SK-N-SH treated with all-trans-retinoic acid at 6 μM for 48 hours (cell line): ENCODE measurements at regions not wholly inside any gene's neighbourhood (a gene's known extent, or its start where the extent isn't known, plus 50 kb on each side); places are given as distances from the start of the nearest gene placed in this dataset.

Source experiments
- ARNTL ChIP-seq: fragments of 450-650 bp; formaldehyde crosslinking; IDR thresholded peaks from 2 replicates; pipeline ENCODE4 v1.5.0; 2020; ENCODE audit warnings: low read depth, mild to moderate bottlenecking, moderate library complexity, borderline replicate concordance
- ESRRG ChIP-seq: fragments of 250-450 bp; sonication (Bioruptor Pico); IDR thresholded peaks from 2 replicates; pipeline ENCODE4 v1.6.1; 2021; ENCODE audit warnings: mild to moderate bottlenecking
- ISL1 ChIP-seq: fragments of 250-450 bp; sonication (Bioruptor Pico); IDR thresholded peaks from 2 replicates; pipeline ENCODE4 v2.1.2; 2022; ENCODE audit warnings: mild to moderate bottlenecking, moderate library complexity
- PPARA ChIP-seq: fragments of 250-450 bp; sonication (Bioruptor Pico); IDR thresholded peaks from 2 replicates; pipeline ENCODE4 v1.5.0; 2020; ENCODE audit warnings: mild to moderate bottlenecking, borderline replicate concordance
- RARB ChIP-seq: fragments of 250-450 bp; sonication (Bioruptor Pico); IDR thresholded peaks from 2 replicates; pipeline ENCODE4 v1.8.0; 2021; ENCODE audit warnings: mild to moderate bottlenecking, moderate library complexity
- TCF4 ChIP-seq: fragments of 250-450 bp; sonication (Bioruptor Pico); IDR thresholded peaks from 2 replicates; pipeline ENCODE4 v1.8.0; 2021; ENCODE audit warnings: mild to moderate bottlenecking, moderate library complexity, borderline replicate concordance
- TOX ChIP-seq: fragments of 250-450 bp; sonication (Bioruptor Pico); IDR thresholded peaks from 2 replicates; pipeline ENCODE4 v1.8.0; 2021; ENCODE audit warnings: mild to moderate bottlenecking, moderate library complexity, borderline replicate concordance
- ZC3H10 ChIP-seq: fragments of 250-450 bp; sonication (Bioruptor Pico); IDR thresholded peaks from 2 replicates; pipeline ENCODE4 v1.5.1; 2021; ENCODE audit warnings: mild to moderate bottlenecking, moderate library complexity
- ZFP30 ChIP-seq: fragments of 450-650 bp; formaldehyde crosslinking; IDR thresholded peaks from 2 replicates; pipeline ENCODE4 v1.5.0; 2022; ENCODE audit warnings: mild to moderate bottlenecking, moderate library complexity
- ZNF70 ChIP-seq: fragments of 450-650 bp; formaldehyde crosslinking; IDR thresholded peaks from 2 replicates; pipeline ENCODE4 v1.5.0; 2020; ENCODE audit warnings: mild to moderate bottlenecking, moderate library complexity
- TF ChIP-seq, protein P1 (sequence below): fragments of 250-450 bp; sonication (Bioruptor Pico); IDR thresholded peaks from 2 replicates; pipeline ENCODE4 v1.5.1; 2020; ENCODE audit warnings: low read depth, mild to moderate bottlenecking, moderate library complexity
- TF ChIP-seq, protein P2 (sequence below): fragments of 250-450 bp; sonication (Bioruptor Pico); IDR thresholded peaks from 2 replicates; pipeline ENCODE4 v1.5.1; 2021; ENCODE audit warnings: mild to moderate bottlenecking, moderate library complexity
- TF ChIP-seq, protein P3 (sequence below): fragments of 250-450 bp; sonication (Bioruptor Pico); IDR thresholded peaks from 2 replicates; pipeline ENCODE4 v1.8.0; 2021; ENCODE audit warnings: low read depth, mild to moderate bottlenecking, moderate library complexity, borderline replicate concordance
- TF ChIP-seq, protein P4 (sequence below): fragments of 250-450 bp; sonication (Bioruptor Pico); IDR thresholded peaks from 2 replicates; pipeline ENCODE4 v1.5.0; 2020; ENCODE audit warnings: mild to moderate bottlenecking, moderate library complexity

DNA sequence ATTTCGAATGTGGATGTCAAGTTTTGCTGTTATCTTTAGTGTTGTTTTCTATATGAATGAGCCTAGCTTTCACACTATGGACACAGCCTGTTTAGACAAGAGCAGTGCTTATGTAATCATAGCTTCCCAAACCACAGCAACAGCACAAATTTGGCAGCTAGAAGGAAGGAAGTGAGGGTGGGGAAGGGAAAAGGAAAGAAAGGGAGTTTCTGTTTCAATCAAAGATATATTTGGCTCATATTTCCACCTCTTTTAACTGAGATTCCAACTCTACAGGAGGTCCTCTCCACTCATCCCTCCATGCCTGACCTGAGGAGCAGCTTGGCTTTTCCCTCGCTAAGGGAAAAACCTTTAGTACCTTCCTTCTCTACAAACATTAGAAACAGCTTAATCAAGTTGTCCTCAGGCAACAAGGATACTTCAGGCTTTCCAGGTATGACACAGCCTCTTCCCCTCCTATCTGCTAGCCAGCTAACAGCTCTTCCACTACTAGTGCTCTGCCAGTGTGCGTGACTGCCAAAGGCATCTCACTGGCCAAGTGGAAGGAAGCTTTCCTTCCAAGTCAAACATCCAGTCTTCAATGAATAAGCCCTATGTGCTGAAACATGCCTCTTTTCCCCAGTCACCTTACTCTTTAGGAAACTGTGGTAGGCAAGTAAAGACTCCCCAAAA is 268.6 kb upstream of the PTGER4 start:
- no peak for TF ChIP-seq PPARA
- no peak for TF ChIP-seq ZFP30
- no peak for TF ChIP-seq ARNTL (CRISPR knock-in tag)
- TF ChIP-seq, protein P1, sequence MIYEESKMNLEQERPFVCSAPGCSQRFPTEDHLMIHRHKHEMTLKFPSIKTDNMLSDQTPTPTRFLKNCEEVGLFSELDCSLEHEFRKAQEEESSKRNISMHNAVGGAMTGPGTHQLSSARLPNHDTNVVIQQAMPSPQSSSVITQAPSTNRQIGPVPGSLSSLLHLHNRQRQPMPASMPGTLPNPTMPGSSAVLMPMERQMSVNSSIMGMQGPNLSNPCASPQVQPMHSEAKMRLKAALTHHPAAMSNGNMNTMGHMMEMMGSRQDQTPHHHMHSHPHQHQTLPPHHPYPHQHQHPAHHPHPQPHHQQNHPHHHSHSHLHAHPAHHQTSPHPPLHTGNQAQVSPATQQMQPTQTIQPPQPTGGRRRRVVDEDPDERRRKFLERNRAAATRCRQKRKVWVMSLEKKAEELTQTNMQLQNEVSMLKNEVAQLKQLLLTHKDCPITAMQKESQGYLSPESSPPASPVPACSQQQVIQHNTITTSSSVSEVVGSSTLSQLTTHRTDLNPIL (CRISPR knock-in tag): no peak
- TF ChIP-seq, protein P2, sequence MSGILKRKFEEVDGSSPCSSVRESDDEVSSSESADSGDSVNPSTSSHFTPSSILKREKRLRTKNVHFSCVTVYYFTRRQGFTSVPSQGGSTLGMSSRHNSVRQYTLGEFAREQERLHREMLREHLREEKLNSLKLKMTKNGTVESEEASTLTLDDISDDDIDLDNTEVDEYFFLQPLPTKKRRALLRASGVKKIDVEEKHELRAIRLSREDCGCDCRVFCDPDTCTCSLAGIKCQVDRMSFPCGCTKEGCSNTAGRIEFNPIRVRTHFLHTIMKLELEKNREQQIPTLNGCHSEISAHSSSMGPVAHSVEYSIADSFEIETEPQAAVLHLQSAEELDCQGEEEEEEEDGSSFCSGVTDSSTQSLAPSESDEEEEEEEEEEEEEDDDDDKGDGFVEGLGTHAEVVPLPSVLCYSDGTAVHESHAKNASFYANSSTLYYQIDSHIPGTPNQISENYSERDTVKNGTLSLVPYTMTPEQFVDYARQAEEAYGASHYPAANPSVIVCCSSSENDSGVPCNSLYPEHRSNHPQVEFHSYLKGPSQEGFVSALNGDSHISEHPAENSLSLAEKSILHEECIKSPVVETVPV: no peak
- no peak for TF ChIP-seq TOX (CRISPR knock-in tag)
- no peak for TF ChIP-seq ZC3H10
- TF ChIP-seq, protein P3, sequence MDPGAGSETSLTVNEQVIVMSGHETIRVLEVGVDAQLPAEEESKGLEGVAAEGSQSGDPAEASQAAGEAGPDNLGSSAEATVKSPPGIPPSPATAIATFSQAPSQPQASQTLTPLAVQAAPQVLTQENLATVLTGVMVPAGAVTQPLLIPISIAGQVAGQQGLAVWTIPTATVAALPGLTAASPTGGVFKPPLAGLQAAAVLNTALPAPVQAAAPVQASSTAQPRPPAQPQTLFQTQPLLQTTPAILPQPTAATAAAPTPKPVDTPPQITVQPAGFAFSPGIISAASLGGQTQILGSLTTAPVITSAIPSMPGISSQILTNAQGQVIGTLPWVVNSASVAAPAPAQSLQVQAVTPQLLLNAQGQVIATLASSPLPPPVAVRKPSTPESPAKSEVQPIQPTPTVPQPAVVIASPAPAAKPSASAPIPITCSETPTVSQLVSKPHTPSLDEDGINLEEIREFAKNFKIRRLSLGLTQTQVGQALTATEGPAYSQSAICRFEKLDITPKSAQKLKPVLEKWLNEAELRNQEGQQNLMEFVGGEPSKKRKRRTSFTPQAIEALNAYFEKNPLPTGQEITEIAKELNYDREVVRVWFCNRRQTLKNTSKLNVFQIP (CRISPR knock-in tag): no peak
- TF ChIP-seq, protein P4, sequence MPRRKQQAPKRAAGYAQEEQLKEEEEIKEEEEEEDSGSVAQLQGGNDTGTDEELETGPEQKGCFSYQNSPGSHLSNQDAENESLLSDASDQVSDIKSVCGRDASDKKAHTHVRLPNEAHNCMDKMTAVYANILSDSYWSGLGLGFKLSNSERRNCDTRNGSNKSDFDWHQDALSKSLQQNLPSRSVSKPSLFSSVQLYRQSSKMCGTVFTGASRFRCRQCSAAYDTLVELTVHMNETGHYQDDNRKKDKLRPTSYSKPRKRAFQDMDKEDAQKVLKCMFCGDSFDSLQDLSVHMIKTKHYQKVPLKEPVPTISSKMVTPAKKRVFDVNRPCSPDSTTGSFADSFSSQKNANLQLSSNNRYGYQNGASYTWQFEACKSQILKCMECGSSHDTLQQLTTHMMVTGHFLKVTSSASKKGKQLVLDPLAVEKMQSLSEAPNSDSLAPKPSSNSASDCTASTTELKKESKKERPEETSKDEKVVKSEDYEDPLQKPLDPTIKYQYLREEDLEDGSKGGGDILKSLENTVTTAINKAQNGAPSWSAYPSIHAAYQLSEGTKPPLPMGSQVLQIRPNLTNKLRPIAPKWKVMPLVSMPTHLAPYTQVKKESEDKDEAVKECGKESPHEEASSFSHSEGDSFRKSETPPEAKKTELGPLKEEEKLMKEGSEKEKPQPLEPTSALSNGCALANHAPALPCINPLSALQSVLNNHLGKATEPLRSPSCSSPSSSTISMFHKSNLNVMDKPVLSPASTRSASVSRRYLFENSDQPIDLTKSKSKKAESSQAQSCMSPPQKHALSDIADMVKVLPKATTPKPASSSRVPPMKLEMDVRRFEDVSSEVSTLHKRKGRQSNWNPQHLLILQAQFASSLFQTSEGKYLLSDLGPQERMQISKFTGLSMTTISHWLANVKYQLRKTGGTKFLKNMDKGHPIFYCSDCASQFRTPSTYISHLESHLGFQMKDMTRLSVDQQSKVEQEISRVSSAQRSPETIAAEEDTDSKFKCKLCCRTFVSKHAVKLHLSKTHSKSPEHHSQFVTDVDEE (CRISPR knock-in tag): no peak
- no peak for TF ChIP-seq ISL1
- TF ChIP-seq RARB (CRISPR knock-in tag): no peak
- TF ChIP-seq ESRRG (CRISPR knock-in tag): no peak
- TF ChIP-seq TCF4 (CRISPR knock-in tag): no peak
- TF ChIP-seq ZNF70 (CRISPR knock-in tag): no peak
